Endothelial cell of umbilical vein (primary cell): ENCODE measurements at regions not wholly inside any gene's neighbourhood (a gene's known extent, or its start where the extent isn't known, plus 50 kb on each side); places are given as distances from the start of the nearest gene placed in this dataset.

ENCODE experiments used
- BruUV-seq: library from RNA; stranded (reverse); fragments of 400-500 nt; replicated peaks from 2 replicates; lab custom pipeline; 2021; lab: Mats Ljungman, UMichigan
- CTCF ChIA-PET: fragments of 300-600, 350-600 bp; sonication (Branson Sonifier 250); formaldehyde crosslinking; loops from one replicate; lab custom pipeline; 2021; ENCODE audit warnings: antibody characterized with exemption, inconsistent platforms; lab: Charles Lee
- POLR2A ChIA-PET: fragments of 300-600, 350-600 bp; sonication (Branson Sonifier 250); formaldehyde crosslinking; loops from one replicate; lab custom pipeline; 2021; ENCODE audit warnings: antibody characterized with exemption, inconsistent platforms; lab: Charles Lee
- DNase-seq: peaks from one replicate; pipeline ENCODE4 v3.0.0-alpha.2; 2011; ENCODE audit warnings: low read depth, low spot score
- FAIRE-seq: peaks from 2 replicates; lab custom pipeline; 2011; peaks lifted over from hg19 to GRCh38; lab: Jason Lieb, UNC
- H2AFZ ChIP-seq: 2 replicates; pipeline ENCODE4 v1.6.0; 2012; ENCODE audit warnings: low read depth, low read length, control low read depth, inconsistent platforms
- H3K27ac ChIP-seq: 2 replicates; pipeline ENCODE4 v1.5.1; 2011; ENCODE audit warnings: low read depth, mild to moderate bottlenecking, control low read depth, low read length, moderate library complexity; ENCODE audit not compliant: insufficient read depth
- H3K27me3 ChIP-seq, 2 experiments: 2 replicates each; pipeline versions ENCODE4 v1.6.0 to v1.6.1; 2011; ENCODE audit warnings: low read length in 2 of 2, mixed read lengths in 1 of 2; ENCODE audit not compliant: control insufficient read depth in 2 of 2, insufficient read depth in 2 of 2
- H3K36me3 ChIP-seq, 2 experiments: 2 replicates in 1 of 2; 3 replicates in 1 of 2; pipeline ENCODE4 v1.5.1; 2011; ENCODE audit warnings: low read length in 2 of 2, mild to moderate bottlenecking in 1 of 2, moderate library complexity in 1 of 2; ENCODE audit not compliant: control insufficient read depth in 2 of 2, insufficient read depth in 2 of 2; ENCODE audit errors: extremely low read depth in 1 of 2
- H3K4me1 ChIP-seq: 3 replicates; pipeline ENCODE4 v1.5.1; 2011; ENCODE audit warnings: mild to moderate bottlenecking, low read length; ENCODE audit not compliant: control insufficient read depth, insufficient read depth; ENCODE audit errors: extremely low read depth
- H3K4me2 ChIP-seq: 2 replicates; pipeline ENCODE4 v1.6.1; 2011; ENCODE audit warnings: low read length, control low read depth, mixed read lengths; ENCODE audit not compliant: insufficient read depth
- H3K4me3 ChIP-seq, 3 experiments: fragments of 200-600 bp in 1 of 3; sonication (generic), shearing (Covaris generic) in 1 of 3; replicated peaks in 1 of 3; 2 replicates each; pipeline ENCODE4 v1.5.1; 2011 to 2016; ENCODE audit warnings: control low read depth in 3 of 3, low read length in 3 of 3, mild to moderate bottlenecking in 2 of 3, inconsistent platforms in 1 of 3, low read depth in 1 of 3, moderate library complexity in 1 of 3; ENCODE audit not compliant: insufficient read depth in 1 of 3
- H3K79me2 ChIP-seq: 2 replicates; pipeline ENCODE4 v1.6.0; 2012; ENCODE audit warnings: low read length, inconsistent platforms; ENCODE audit not compliant: control insufficient read depth, insufficient read depth
- H3K9ac ChIP-seq: replicated peaks from 2 replicates; pipeline ENCODE3; 2011; ENCODE audit warnings: low read length, control low read depth; ENCODE audit not compliant: insufficient read depth; ENCODE audit errors: extremely low read depth
- H3K9me1 ChIP-seq: replicated peaks from 3 replicates; pipeline ENCODE4 v1.6.0; 2011; ENCODE audit warnings: mild to moderate bottlenecking, low read length; ENCODE audit not compliant: control insufficient read depth, insufficient read depth; ENCODE audit errors: extremely low read depth
- H3K9me3 ChIP-seq: replicated peaks from 2 replicates; pipeline ENCODE4 v1.5.1; 2012; ENCODE audit warnings: low read length, inconsistent platforms; ENCODE audit not compliant: control insufficient read depth, insufficient read depth
- H4K20me1 ChIP-seq: replicated peaks from 2 replicates; pipeline ENCODE3; 2011; ENCODE audit warnings: mild to moderate bottlenecking, low read length; ENCODE audit not compliant: control insufficient read depth, insufficient read depth; ENCODE audit errors: extremely low read depth
- EZH2 ChIP-seq: IDR thresholded peaks from 2 replicates; pipeline ENCODE4 v1.6.1; 2012; ENCODE audit warnings: borderline replicate concordance, low read depth, mild to moderate bottlenecking, moderate library complexity, low read length, inconsistent platforms; ENCODE audit not compliant: severe bottlenecking
- FOS ChIP-seq: IDR thresholded peaks from 2 replicates; pipeline ENCODE4 v1.6.1; 2011; ENCODE audit warnings: mild to moderate bottlenecking, low read length, moderate library complexity, borderline replicate concordance; ENCODE audit not compliant: insufficient read depth
- GATA2 ChIP-seq: IDR thresholded peaks from 2 replicates; pipeline ENCODE4 v1.7.0; 2011; ENCODE audit warnings: low read depth, mild to moderate bottlenecking, moderate library complexity, mixed read lengths, low read length; ENCODE audit not compliant: insufficient read length, insufficient read depth
- POLR2A ChIP-seq: IDR thresholded peaks from 2 replicates; pipeline ENCODE4 v1.6.1; 2012; ENCODE audit warnings: low read depth, mild to moderate bottlenecking, control low read depth, low read length
- dilution Hi-C: fragments of 300-500 bp; cut with MboI; formaldehyde crosslinking; loops from one replicate; pipeline ENCODE4 v1.15.0; 2019; ENCODE audit warnings: low sequenced_read_pairs; ENCODE audit not compliant: extremely low pct_ligation_motif_present
- intact Hi-C: fragments of 100-400 bp; cut with micrococcal nuclease; formaldehyde crosslinking; loops from one replicate; pipeline ENCODE4 v1.10.0; 2022
- TF ChIP-seq, protein P1 (sequence below), 2 donors: IDR thresholded peaks; 1 replicate in 1 of 2; 2 replicates in 1 of 2; pipeline ENCODE4 v1.5.1; 2011; ENCODE audit warnings: low read length in 2 of 2, mild to moderate bottlenecking in 2 of 2, moderate library complexity in 2 of 2, control low read depth in 1 of 2, inconsistent platforms in 1 of 2, low read depth in 1 of 2; ENCODE audit not compliant: insufficient read depth in 1 of 2; ENCODE audit errors: extremely low read depth in 1 of 2

DNA sequence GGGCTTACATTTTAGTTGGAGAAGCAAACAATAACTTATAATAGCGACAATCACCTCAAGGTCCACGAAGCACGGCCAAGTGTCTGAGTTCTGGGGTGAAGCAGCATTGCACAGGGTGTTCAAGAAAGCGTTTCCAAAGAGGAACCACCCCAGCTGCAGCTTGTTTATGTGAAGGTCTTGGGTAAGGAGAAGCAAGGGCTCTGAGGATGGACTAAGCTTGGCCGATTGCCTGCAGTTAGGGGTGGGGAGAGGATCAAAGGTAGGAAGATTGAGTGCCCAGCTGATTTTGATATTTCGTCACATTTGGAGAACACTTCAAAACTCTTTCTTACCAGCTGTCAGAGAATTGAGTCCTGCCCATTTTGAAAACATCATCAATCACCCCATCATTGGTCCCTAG, 321.6 kb upstream of the DNAJC19 start:
- dilution Hi-C loops (no loop called here), intact Hi-C loops (no loop called here)
- Histone ChIP-seq H3K4me2 (no peak overlapping the region), H3K9ac (no peak overlapping the region), H3K9me3 (no peaks in the 10 kb centered on the region), H2AFZ (no peak overlapping the region), H4K20me1 (no peaks in the 10 kb centered on the region), H3K36me3 (no peaks in the 10 kb centered on the region), H3K9me1 (no peaks in the 10 kb centered on the region), H3K27me3 (no peaks in the 10 kb centered on the region), H3K79me2 (no peaks in the 10 kb centered on the region), H3K4me1 (no peaks in the 10 kb centered on the region), H3K27ac (no peak overlapping the region), H3K4me3 (no peak overlapping the region)
- DNase-seq (no peak), FAIRE-seq (no peak)
- TF ChIP-seq, protein P1, sequence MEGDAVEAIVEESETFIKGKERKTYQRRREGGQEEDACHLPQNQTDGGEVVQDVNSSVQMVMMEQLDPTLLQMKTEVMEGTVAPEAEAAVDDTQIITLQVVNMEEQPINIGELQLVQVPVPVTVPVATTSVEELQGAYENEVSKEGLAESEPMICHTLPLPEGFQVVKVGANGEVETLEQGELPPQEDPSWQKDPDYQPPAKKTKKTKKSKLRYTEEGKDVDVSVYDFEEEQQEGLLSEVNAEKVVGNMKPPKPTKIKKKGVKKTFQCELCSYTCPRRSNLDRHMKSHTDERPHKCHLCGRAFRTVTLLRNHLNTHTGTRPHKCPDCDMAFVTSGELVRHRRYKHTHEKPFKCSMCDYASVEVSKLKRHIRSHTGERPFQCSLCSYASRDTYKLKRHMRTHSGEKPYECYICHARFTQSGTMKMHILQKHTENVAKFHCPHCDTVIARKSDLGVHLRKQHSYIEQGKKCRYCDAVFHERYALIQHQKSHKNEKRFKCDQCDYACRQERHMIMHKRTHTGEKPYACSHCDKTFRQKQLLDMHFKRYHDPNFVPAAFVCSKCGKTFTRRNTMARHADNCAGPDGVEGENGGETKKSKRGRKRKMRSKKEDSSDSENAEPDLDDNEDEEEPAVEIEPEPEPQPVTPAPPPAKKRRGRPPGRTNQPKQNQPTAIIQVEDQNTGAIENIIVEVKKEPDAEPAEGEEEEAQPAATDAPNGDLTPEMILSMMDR (IDR thresholded peaks at IDR 0.05; ENCODE audit: extremely low read depth in 1 of 2, insufficient read depth in 1 of 2, low read depth in 1 of 2, low read length in 2 of 2), result no peak
- TF ChIP-seq EZH2, result no peak
- TF ChIP-seq GATA2, result no peak
- TF ChIP-seq POLR2A, result no peak
- BruUV-seq, result no TSS peak
- ChIA-PET POLR2A (no interaction called here), CTCF (interaction anchor here (1.2 to 1.9 kb wide), 2 partner anchors 16 to 390 kb away, joined by 3 to 8 read pairs; no protein-coding TSS in a partner anchor)

DNA sequence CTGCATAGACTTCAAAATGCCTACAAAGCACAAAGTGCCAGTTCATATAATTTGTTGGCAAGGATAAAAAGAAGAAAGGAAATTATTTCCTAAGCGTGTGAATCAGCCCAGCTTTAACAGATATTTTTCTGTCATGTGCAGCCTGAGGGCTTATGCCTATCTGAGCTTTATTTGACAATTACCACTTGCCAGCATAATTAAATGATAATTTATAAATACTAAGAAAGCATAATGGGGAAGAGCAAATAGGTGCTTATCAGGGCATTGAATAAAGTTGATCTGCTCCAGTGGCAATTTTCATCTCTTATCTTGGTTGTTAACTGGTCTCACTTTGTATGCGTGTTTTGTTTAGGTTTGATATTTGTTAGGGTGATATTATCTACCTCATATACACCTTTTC, 313.4 kb upstream of the DNAJC19 start:
- CTCF ChIA-PET, result no interaction called here
- no peaks in the 10 kb centered on the region for H3K36me3 ChIP-seq
- no peaks in the 10 kb centered on the region for H4K20me1 ChIP-seq
- no peaks in the 10 kb centered on the region for H3K79me2 ChIP-seq
- dilution Hi-C loops (no loop called here), intact Hi-C loops (no loop called here)
- no peak overlapping the region for H3K4me3 ChIP-seq
- no peak overlapping the region for H3K9ac ChIP-seq
- POLR2A ChIA-PET, result interaction anchor here (0.6 kb wide), 1 partner anchor 16 kb away, joined by 3 read pairs; no protein-coding TSS in a partner anchor
- no peak overlapping the region for H3K4me2 ChIP-seq
- no peaks in the 10 kb centered on the region for H3K4me1 ChIP-seq
- H3K9me1 ChIP-seq, result no peaks in the 10 kb centered on the region
- TF ChIP-seq FOS, result no peak
- no peak overlapping the region for H3K27ac ChIP-seq
- no peak overlapping the region for H2AFZ ChIP-seq
- no peaks in the 10 kb centered on the region for H3K27me3 ChIP-seq
- no peaks in the 10 kb centered on the region for H3K9me3 ChIP-seq
- FAIRE-seq, result no peak
- no TSS peak for BruUV-seq
- DNase-seq, result no peak
